Fibroblast of peridontal ligament (primary cell): ENCODE measurements at regions not wholly inside any gene's neighbourhood (a gene's known extent, or its start where the extent isn't known, plus 50 kb on each side); places are given as distances from the start of the nearest gene placed in this dataset.
"Not testable (repeated sequence)": the region's sequence is repeated elsewhere in the genome, so short reads cannot be mapped to it uniquely, and the experiment has no call there.

Experiments used
- DNase-seq: peaks from one replicate; pipeline ENCODE4 v3.0.0-alpha.2; 2010; ENCODE audit errors: extremely low read depth

GRCh38 chr4:32686123-32686522 is 1966.0 kb downstream of the PCDH7 start:
- DNase-seq = no peak

GRCh38 chr4:32689518-32689917 is 1969.3 kb downstream of the PCDH7 start:
- no peak for DNase-seq

DNA sequence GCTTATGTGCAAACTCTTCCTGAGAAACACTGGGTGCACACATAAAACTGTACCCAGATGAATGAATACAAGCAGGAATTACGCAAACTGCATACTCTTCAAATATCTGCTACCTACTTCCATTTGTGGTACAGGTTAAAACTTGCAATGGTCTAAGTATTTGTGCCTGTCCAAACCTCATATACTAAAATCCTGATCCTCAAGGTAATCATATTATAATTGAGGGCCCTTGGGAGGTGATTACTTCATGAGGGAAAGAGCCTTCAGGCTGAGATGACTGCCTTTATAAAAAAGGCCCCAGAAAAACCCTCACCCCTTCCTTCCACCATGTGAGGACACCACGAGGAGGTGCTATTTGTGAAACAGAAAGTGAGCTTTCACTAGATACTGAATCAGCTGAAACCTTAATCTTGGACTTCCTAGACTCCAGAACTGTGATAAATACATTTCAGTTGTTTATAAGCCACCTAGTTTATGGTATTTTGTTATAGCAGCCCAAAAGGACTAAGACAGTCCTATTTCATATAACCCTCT is 1977.2 kb downstream of the PCDH7 start:
- no peak for DNase-seq

DNA sequence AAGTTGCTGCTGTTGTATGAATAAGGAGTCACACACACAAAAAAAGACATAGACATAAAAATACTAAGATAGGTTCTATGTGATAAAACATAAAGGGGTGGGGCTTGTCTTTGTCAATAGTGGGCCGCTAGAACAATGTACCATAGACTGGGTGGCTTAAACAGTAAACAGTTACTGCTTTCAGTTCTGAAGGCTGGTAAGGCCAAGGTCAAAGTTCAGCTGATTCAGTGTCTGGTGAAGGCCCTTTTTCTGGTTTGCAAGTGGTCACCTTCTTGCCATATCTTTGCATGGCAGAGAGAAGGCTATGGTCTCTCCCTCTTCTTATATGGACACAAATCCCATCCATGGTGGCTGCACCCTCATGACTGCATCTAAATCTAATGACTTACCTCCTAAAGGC is 1980.7 kb downstream of the PCDH7 start:
- no peak for DNase-seq

- DNase-seq = no peak
Observed at GRCh38 chr4:32706893-32707292, 1986.7 kb downstream of the PCDH7 start.

DNA sequence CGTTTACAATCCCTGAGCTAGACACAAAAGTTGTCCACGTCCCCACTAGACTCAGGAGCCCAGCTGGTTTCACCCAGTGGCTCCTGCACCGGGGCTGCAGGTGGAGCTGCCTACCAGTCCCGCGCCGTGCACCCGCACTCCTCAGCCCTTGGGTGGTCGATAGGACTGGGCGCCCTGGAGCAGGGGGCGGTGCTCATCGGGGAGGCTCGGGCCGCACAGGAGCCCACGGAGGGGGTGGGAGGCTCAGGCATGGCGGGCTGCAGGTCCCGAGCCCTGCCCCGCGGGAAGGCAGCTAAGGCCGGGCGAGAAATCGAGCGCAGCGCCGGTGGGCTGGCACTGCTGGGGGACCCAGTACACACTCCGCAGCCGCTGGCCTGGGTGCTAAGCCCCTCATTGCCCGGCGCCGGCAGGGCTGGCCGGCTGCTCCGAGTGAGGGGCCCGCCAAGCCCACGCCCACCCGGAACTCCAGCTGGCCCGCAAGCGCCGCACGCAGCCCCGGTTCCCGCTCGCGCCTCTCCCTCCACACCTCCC is 1996.0 kb downstream of the PCDH7 start:
- DNase-seq = not testable (repeated sequence)

DNA sequence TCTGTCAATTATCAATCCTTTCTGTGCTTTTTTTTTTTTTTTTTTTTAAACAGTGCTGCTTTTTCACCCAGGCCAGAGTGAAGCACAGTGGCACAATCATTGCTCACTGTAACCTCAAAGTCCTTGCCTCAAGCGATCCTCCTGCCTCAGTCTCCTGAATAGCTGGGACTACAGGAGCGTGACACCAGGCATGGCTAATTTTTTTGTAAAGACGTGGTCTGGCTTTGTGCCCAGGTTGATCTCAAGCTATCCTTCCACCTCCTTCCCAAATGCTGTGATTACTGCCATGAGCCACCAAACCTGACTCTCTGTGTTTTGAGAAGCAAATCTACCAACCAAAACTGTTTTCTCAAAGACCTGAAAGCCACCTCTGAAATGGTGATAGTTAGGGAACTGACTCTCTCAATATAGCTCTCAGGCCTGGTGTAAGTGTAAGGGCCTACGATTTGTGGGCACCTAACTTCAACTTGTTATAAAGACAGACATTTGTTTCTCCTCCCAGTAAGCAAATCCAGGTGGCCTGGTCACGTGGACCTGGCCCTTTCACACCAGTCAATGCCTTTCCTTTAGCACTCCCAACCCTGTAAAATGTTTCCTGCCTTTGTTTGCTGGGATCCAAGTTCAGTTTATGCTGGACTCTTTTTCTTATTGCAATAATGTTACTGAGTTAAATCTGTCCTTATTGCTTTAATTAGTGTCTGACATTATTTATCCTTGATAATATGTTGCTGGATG is 2015.9 kb downstream of the PCDH7 start:
- DNase-seq = no peak

- no peak for DNase-seq
Observed at GRCh38 chr4:32744211-32744610, 2024.0 kb downstream of the PCDH7 start.

DNA sequence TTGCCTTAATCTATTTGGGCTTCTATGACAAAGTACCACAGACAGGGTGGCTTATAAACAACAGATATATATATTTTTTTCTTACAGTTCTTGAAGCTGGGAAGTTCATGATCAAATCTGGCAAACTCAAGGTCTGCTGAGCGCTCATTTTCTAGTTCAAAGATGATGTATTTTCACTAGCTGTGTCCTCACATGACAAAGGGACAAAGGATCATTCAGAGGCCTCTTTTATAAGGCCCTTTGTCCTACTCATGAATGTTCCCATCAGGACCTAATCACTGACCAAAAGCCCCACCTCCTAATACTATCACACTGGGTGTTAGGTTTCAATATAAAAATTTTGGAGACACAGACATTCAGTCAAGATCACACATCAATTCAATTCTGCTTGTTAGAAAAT is 2025.2 kb downstream of the PCDH7 start:
- no peak for DNase-seq

GRCh38 chr4:32748061-32748460 is 2027.9 kb downstream of the PCDH7 start:
- no peak for DNase-seq

- no peak for DNase-seq
Observed at GRCh38 chr4:32748498-32748897, 2028.3 kb downstream of the PCDH7 start.

DNA sequence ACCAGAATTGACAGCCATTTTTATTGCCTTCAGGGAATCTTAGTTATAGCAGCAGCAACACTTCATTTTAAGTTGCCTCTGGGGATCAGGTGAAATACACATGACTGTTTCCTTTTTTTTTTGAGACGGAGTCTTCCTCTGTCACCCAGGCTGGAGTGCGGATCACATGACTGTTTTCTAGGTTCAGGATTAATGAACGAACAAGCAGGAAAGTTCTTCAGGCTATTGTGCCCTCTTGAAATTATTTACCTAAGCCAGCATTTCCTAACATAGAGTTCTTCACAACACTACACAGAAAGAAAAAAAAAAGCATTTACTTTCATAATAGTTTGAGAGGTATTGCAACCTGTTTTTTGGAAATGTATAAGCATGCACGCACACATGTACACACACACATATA is 2032.8 kb downstream of the PCDH7 start:
- no peak for DNase-seq

GRCh38 chr4:32768664-32769389 is 2048.7 kb downstream of the PCDH7 start:
- DNase-seq = no peak

GRCh38 chr4:32771491-32771890 is 2051.3 kb downstream of the PCDH7 start:
- no peak for DNase-seq

DNA sequence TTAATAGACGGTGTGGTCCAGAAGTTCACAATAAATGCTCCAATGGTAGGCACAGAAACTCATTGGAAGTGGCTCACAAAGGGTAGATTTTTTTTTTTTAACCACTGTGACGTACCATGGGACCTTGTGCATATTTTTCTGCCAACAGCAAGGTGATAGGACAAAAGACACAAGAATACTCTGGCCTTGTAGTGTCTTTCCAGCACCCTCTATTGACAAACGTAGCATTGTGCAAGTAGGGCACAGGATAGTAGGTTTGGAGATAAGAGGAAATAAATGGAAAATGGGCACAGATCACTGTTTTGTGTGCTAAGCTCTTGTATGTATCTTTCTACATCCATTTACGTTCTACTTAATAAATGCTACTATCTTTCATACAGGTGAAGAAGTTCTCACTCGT is 2054.9 kb downstream of the PCDH7 start:
- DNase-seq = no peak

DNA sequence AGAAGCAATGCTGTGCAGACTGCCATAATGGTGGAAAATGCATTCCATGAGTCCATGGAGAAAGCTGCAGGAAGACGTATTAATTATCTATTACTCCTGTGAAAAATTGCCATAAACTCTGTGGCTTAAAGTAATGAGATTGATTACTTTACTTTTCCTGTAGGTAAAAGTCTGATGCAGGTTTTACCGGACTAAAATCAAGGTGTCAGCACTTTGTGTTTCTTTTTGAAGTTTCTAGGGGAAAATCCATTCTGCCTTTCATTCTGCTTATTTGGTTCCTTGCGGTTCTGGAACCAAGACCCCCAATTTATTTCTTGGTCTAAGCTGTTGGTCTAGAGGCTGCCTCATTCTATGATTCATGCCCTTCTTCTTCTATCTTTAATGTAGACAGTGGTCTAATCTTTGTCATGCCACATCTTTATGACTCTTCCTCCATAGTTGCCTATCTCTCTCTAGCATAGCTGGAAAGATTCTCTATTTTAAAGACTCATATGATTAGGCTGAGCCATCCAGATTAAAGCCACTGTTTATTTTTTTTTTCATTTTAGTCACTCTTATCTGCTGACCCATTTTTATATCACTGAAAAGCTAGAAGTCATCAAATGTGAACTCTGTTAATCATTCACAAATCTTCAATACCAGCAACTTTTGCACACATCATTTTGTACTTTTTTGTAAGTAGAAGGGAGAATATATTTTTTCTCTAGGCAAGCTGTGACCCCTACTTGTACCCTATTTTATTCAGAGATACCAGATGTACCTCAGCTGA is 2056.4 kb downstream of the PCDH7 start:
- DNase-seq = no peak

GRCh38 chr4:32778025-32778424 is 2057.9 kb downstream of the PCDH7 start:
- DNase-seq = no peak

DNA sequence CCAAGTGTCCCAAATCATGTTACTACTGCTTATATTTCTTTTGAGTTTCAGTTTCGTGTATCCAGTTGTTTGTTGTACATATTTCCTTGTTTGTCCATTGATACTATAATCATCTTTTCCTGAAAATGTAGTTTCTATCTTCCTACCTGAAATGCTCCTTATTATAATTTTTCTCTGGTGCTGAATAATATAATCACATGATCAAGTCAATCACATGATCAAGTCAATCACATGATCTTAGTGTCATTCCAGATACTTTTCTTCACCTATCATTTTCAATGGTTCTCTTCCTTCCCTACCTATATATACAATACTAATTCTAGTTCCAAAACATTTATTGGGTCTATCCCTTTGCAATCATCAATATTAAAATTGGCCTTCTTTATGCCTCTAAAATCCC is 2058.8 kb downstream of the PCDH7 start:
- no peak for DNase-seq

- no peak for DNase-seq
Observed at GRCh38 chr4:32789026-32789608, 2068.9 kb downstream of the PCDH7 start.

DNA sequence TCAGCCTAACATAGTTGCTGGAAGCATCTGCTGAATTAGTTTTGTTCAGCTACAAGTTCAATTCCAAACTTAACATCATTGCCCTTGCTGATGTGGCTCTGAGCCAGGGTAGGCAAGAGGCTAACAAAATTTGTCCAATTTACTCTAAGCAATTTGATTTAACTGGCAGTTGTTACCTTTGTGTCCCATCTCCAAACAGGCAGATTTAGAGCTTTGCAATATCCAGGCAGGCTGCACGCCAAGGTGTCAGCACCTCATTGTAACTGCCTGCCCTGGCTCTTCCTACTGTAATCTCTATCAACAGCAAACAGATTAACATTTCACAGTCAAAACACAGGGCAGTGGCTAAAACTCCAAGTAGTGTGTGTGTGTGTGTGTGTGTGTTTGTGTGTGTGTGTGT is 2070.6 kb downstream of the PCDH7 start:
- DNase-seq = no peak

- DNase-seq = no peak
Observed at GRCh38 chr4:32798471-32799159, 2078.4 kb downstream of the PCDH7 start.
